Activated CD8-positive, alpha-beta T cell treated with anti-CD3 and anti-CD28 coated beads for 36 hours (primary cell): ENCODE measurements at regions not wholly inside any gene's neighbourhood (a gene's known extent, or its start where the extent isn't known, plus 50 kb on each side); places are given as distances from the start of the nearest gene placed in this dataset.

Source experiments
- ATAC-seq: fragments of 200-7000 bp; cut with Tn5 transposase; one replicate; pipeline ENCODE4 v1.10.0; 2021; ENCODE audit warnings: mild to moderate bottlenecking, moderate library complexity
- CTCF ChIA-PET: fragments of 350-600 bp; sonication (Branson Sonifier 250); formaldehyde crosslinking; loops from one replicate; lab custom pipeline; 2021; ENCODE audit warnings: antibody characterized with exemption; lab: Charles Lee
- POLR2A ChIA-PET: fragments of 350-600 bp; sonication (Branson Sonifier 250); formaldehyde crosslinking; loops from one replicate; lab custom pipeline; 2021; ENCODE audit warnings: antibody characterized with exemption; lab: Charles Lee
- DNase-seq: peaks from one replicate; pipeline ENCODE4 v3.0.0-alpha.2; 2020
- H3K27ac Mint-ChIP-seq: one replicate; pipeline ENCODE4 v1.8.0; 2021; ENCODE audit warnings: mild to moderate bottlenecking, mixed read lengths
- H3K27me3 Mint-ChIP-seq: one replicate; pipeline ENCODE4 v1.8.0; 2021; ENCODE audit warnings: mixed read lengths
- H3K36me3 Mint-ChIP-seq: one replicate; pipeline ENCODE4 v1.8.0; 2021; ENCODE audit warnings: low read depth, mixed read lengths
- H3K4me1 Mint-ChIP-seq: one replicate; pipeline ENCODE4 v1.8.0; 2021; ENCODE audit warnings: low read depth, mixed read lengths
- H3K4me3 Mint-ChIP-seq: one replicate; pipeline ENCODE4 v1.8.0; 2021; ENCODE audit warnings: mild to moderate bottlenecking, moderate library complexity, mixed read lengths
- H3K9me3 Mint-ChIP-seq: one replicate; pipeline ENCODE4 v1.8.0; 2021; ENCODE audit warnings: mixed read lengths
- CTCF ChIP-seq: fragments of 200-600 bp; IDR thresholded peaks from one replicate; pipeline ENCODE4 v1.8.0; 2022; ENCODE audit warnings: antibody characterized with exemption, mild to moderate bottlenecking
- intact Hi-C: fragments of 100-400 bp; cut with micrococcal nuclease; formaldehyde crosslinking; loops from one replicate; pipeline ENCODE4 v1.10.0; 2022

- H3K4me3 Mint-ChIP-seq: no peak overlapping the region
- H3K9me3 Mint-ChIP-seq: peaks cover 10% of the 10 kb centered on the region
- no peak for ATAC-seq
- H3K4me1 Mint-ChIP-seq: no peaks in the 10 kb centered on the region
- intact Hi-C loops: no loop called here
- ChIA-PET POLR2A (no interaction called here), CTCF (no interaction called here)
- no peaks in the 10 kb centered on the region for H3K36me3 Mint-ChIP-seq
- TF ChIP-seq CTCF: no peak
- H3K27ac Mint-ChIP-seq: no peak overlapping the region
- DNase-seq: no peak
- no peaks in the 10 kb centered on the region for H3K27me3 Mint-ChIP-seq
Measured at GRCh38 chr4:28247805-28248204, 1387.2 kb downstream of the STIM2 start.

GRCh38 chr4:28248269-28248668, 1387.6 kb downstream of the STIM2 start:
- Mint-ChIP-seq H3K27ac (no peak overlapping the region), H3K4me3 (no peak overlapping the region), H3K4me1 (no peaks in the 10 kb centered on the region), H3K36me3 (no peaks in the 10 kb centered on the region), H3K27me3 (no peaks in the 10 kb centered on the region), H3K9me3 (peaks cover 8% of the 10 kb centered on the region)
- no peak for ATAC-seq
- CTCF ChIA-PET: no interaction called here
- TF ChIP-seq CTCF: no peak
- intact Hi-C loops: no loop called here
- DNase-seq: no peak
- POLR2A ChIA-PET: no interaction called here

GRCh38 chr4:28250646-28251045, 1390.0 kb downstream of the STIM2 start:
- intact Hi-C loops: no loop called here
- no peak overlapping the region for H3K4me3 Mint-ChIP-seq
- ChIA-PET CTCF (no interaction called here), POLR2A (no interaction called here)
- no peaks in the 10 kb centered on the region for H3K36me3 Mint-ChIP-seq
- TF ChIP-seq CTCF: no peak
- H3K4me1 Mint-ChIP-seq: no peaks in the 10 kb centered on the region
- H3K27ac Mint-ChIP-seq: no peak overlapping the region
- no peak for DNase-seq
- no peak for ATAC-seq
- H3K9me3 Mint-ChIP-seq: peaks cover 10% of the 10 kb centered on the region
- no peaks in the 10 kb centered on the region for H3K27me3 Mint-ChIP-seq

GRCh38 chr4:28251831-28252230, 1391.2 kb downstream of the STIM2 start:
- DNase-seq (no peak), ATAC-seq (no peak)
- no peak for TF ChIP-seq CTCF
- Mint-ChIP-seq H3K36me3 (no peaks in the 10 kb centered on the region), H3K27ac (no peak overlapping the region), H3K4me3 (no peak overlapping the region), H3K9me3 (peaks cover 15% of the 10 kb centered on the region), H3K4me1 (no peaks in the 10 kb centered on the region), H3K27me3 (no peaks in the 10 kb centered on the region)
- intact Hi-C loops: no loop called here
- ChIA-PET POLR2A (no interaction called here), CTCF (no interaction called here)

GRCh38 chr4:28254003-28254402, 1393.4 kb downstream of the STIM2 start:
- Mint-ChIP-seq H3K36me3 (no peaks in the 10 kb centered on the region), H3K27ac (no peak overlapping the region), H3K9me3 (peaks cover 15% of the 10 kb centered on the region), H3K4me3 (no peak overlapping the region), H3K27me3 (no peaks in the 10 kb centered on the region), H3K4me1 (no peaks in the 10 kb centered on the region)
- ChIA-PET CTCF (no interaction called here), POLR2A (no interaction called here)
- intact Hi-C loops: no loop called here
- ATAC-seq: no peak
- TF ChIP-seq CTCF: no peak
- DNase-seq: no peak
